IMR-90 (cell line): ENCODE measurements at regions not wholly inside any gene's neighbourhood (a gene's known extent, or its start where the extent isn't known, plus 50 kb on each side); places are given as distances from the start of the nearest gene placed in this dataset.

Experiments
- ATAC-seq: fragments of 200-7000 bp; cut with Tn5 transposase; 2 replicates; pipeline ENCODE4 v1.9.1; 2020; ENCODE audit warnings: low read depth, mild to moderate bottlenecking, moderate library complexity
- BruUV-seq: library from RNA; stranded (reverse); fragments of 400-500 nt; replicated peaks from 2 replicates; lab custom pipeline; 2021; lab: Mats Ljungman, UMichigan
- CTCF ChIA-PET: fragments of 300-600 bp; formaldehyde crosslinking; extraction: SDS; loops from one replicate; lab custom pipeline; 2021; ENCODE audit warnings: antibody characterized with exemption; lab: Yijun Ruan, JAX
- POLR2A ChIA-PET: fragments of 300-600 bp; sonication (Branson Sonifier 250); formaldehyde crosslinking; loops from one replicate; lab custom pipeline; 2022; ENCODE audit warnings: antibody characterized with exemption; ENCODE audit not compliant: unreplicated experiment; lab: Charles Lee
- DNase-seq: peaks from one replicate; pipeline ENCODE4 v3.0.0; 2013
- H2AFZ ChIP-seq: replicated peaks from 2 replicates; pipeline ENCODE3; 2013; ENCODE audit warnings: low read length, mild to moderate bottlenecking; ENCODE audit not compliant: poor library complexity
- H2AK5ac ChIP-seq: 2 replicates; pipeline ENCODE4 v1.6.1; 2013; ENCODE audit warnings: low read depth, low read length, inconsistent platforms
- H2AK9ac ChIP-seq: replicated peaks from 2 replicates; pipeline ENCODE3; 2013; ENCODE audit warnings: mild to moderate bottlenecking, low read depth, low read length, moderate library complexity; ENCODE audit not compliant: poor library complexity
- H2BK120ac ChIP-seq: 2 replicates; pipeline ENCODE4 v1.6.1; 2013; ENCODE audit warnings: low read depth, low read length, inconsistent platforms
- H2BK15ac ChIP-seq: 3 replicates; pipeline ENCODE4 v1.6.1; 2013; ENCODE audit warnings: low read depth, low read length, inconsistent platforms
- H2BK20ac ChIP-seq: 2 replicates; pipeline ENCODE4 v1.6.1; 2013; ENCODE audit warnings: low read depth, mild to moderate bottlenecking, inconsistent platforms, low read length, moderate library complexity
- H2BK5ac ChIP-seq: 2 replicates; pipeline ENCODE4 v1.6.1; 2013; ENCODE audit warnings: mild to moderate bottlenecking, low read depth, low read length, inconsistent platforms; ENCODE audit not compliant: poor library complexity, severe bottlenecking
- H3K14ac ChIP-seq: replicated peaks from 2 replicates; pipeline ENCODE4 v1.6.1; 2013; ENCODE audit warnings: low read depth, low read length, inconsistent platforms
- H3K18ac ChIP-seq: 2 replicates; pipeline ENCODE4 v1.6.1; 2013; ENCODE audit warnings: low read depth, low read length, control low read depth
- H3K23ac ChIP-seq: 2 replicates; pipeline ENCODE4 v1.6.1; 2013; ENCODE audit warnings: low read depth, low read length, inconsistent platforms
- H3K27ac ChIP-seq: 2 replicates; pipeline ENCODE4 v1.5.1; 2013; ENCODE audit warnings: mild to moderate bottlenecking, control low read depth, low read length; ENCODE audit not compliant: insufficient read depth
- H3K27me3 ChIP-seq: 2 replicates; pipeline ENCODE4 v1.6.1; 2013; ENCODE audit warnings: low read length; ENCODE audit not compliant: control insufficient read depth, insufficient read depth
- H3K36me3 ChIP-seq: 2 replicates; pipeline ENCODE4 v1.6.1; 2013; ENCODE audit warnings: low read length, mixed read lengths; ENCODE audit not compliant: control insufficient read depth, insufficient read depth
- H3K4ac ChIP-seq: 2 replicates; pipeline ENCODE4 v1.6.1; 2013; ENCODE audit warnings: low read depth, low read length, inconsistent platforms
- H3K4me1 ChIP-seq: 2 replicates; pipeline ENCODE4 v1.6.1; 2013; ENCODE audit warnings: low read length, mixed read lengths; ENCODE audit not compliant: control insufficient read depth, insufficient read depth
- H3K4me2 ChIP-seq: 2 replicates; pipeline ENCODE4 v1.6.1; 2013; ENCODE audit warnings: low read depth, mild to moderate bottlenecking, control low read depth, low read length, moderate library complexity
- H3K4me3 ChIP-seq: 2 replicates; pipeline ENCODE4 v1.5.1; 2013; ENCODE audit warnings: low read depth, mild to moderate bottlenecking, control low read depth, low read length, moderate library complexity; ENCODE audit not compliant: insufficient read depth
- H3K56ac ChIP-seq: 2 replicates; pipeline ENCODE4 v1.6.1; 2013; ENCODE audit warnings: low read length, inconsistent platforms; ENCODE audit not compliant: insufficient read depth; ENCODE audit errors: extremely low read depth
- H3K79me1 ChIP-seq, 2 experiments: 2 replicates each; pipeline ENCODE4 v1.6.1; 2013; ENCODE audit warnings: low read length in 2 of 2, inconsistent platforms in 1 of 2, low read depth in 1 of 2
- H3K9ac ChIP-seq: 2 replicates; pipeline ENCODE4 v1.6.1; 2013; ENCODE audit warnings: low read depth, low read length, control low read depth
- H3K9me1 ChIP-seq: 2 replicates; pipeline ENCODE4 v1.6.1; 2013; ENCODE audit warnings: low read length, inconsistent platforms; ENCODE audit not compliant: insufficient read depth
- H3K9me3 ChIP-seq: 2 replicates; pipeline ENCODE4 v1.6.1; 2013; ENCODE audit warnings: low read length; ENCODE audit not compliant: control insufficient read depth, insufficient read depth
- H4K20me1 ChIP-seq: 2 replicates; pipeline ENCODE4 v1.6.1; 2013; ENCODE audit warnings: low read length, inconsistent platforms; ENCODE audit not compliant: insufficient read depth
- H4K5ac ChIP-seq: 2 replicates; pipeline ENCODE4 v1.6.1; 2013; ENCODE audit warnings: mild to moderate bottlenecking, low read depth, low read length, control low read depth
- H4K8ac ChIP-seq, 2 experiments: 2 replicates each; pipeline ENCODE4 v1.6.1; 2013; ENCODE audit warnings: low read depth in 2 of 2, low read length in 2 of 2, control low read depth in 1 of 2, inconsistent platforms in 1 of 2
- H4K91ac ChIP-seq: 2 replicates; pipeline ENCODE4 v1.6.1; 2013; ENCODE audit warnings: low read depth, low read length, inconsistent platforms; ENCODE audit not compliant: insufficient read depth
- CTCF ChIP-seq: conservative IDR thresholded peaks from 2 replicates; pipeline ENCODE4 v1.5.1; 2012; ENCODE audit warnings: mild to moderate bottlenecking, low read depth, low read length, improper control_type of control experiment
- MAZ ChIP-seq: IDR thresholded peaks from 2 replicates; pipeline ENCODE4 v1.6.1; 2012; ENCODE audit warnings: low read depth, mild to moderate bottlenecking, low read length, improper control_type of control experiment, moderate library complexity, borderline replicate concordance
- RCOR1 ChIP-seq: IDR thresholded peaks from 2 replicates; pipeline ENCODE4 v1.6.1; 2012; ENCODE audit warnings: mild to moderate bottlenecking, low read length, improper control_type of control experiment; ENCODE audit not compliant: insufficient replicate concordance
- USF2 ChIP-seq: fragments of 150-350 bp; IDR thresholded peaks from 2 replicates; pipeline ENCODE4 v1.6.1; 2017; ENCODE audit warnings: mild to moderate bottlenecking, antibody characterized with exemption, low read length, low read depth
- WGBS, 2 experiments: methylation state at CpG; one replicate each; pipeline versions ENCODE4 v1.1.5 to v1.1.7; 2013; ENCODE audit warnings: missing lambda C conversion rate in 2 of 2; ENCODE audit not compliant: insufficient read length in 1 of 2; ENCODE audit errors: extremely low coverage in 2 of 2; 5-methylcytosine and 5-hydroxymethylcytosine counted together
- dilution Hi-C: fragments of 300-500 bp; cut with HindIII; formaldehyde crosslinking; loops from one replicate; pipeline ENCODE4 v1.14.3; 2018; ENCODE audit warnings: low sequenced_read_pairs; ENCODE audit not compliant: unreplicated experiment
- in situ Hi-C: fragments of 300-500 bp; cut with MboI; formaldehyde crosslinking; loops from 3 replicates; pipeline ENCODE4 v1.14.3; 2019; ENCODE audit warnings: low sequenced_read_pairs, inconsistent platforms, mixed read lengths
- intact Hi-C: fragments of 100-400 bp; cut with micrococcal nuclease; formaldehyde crosslinking; loops from 2 replicates; pipeline ENCODE4 v1.10.0; 2022

GRCh38 chr3:99342383-99342782 lies 296.0 kb upstream of the COL8A1 start:
- Histone ChIP-seq H2BK5ac (no peak overlapping the region), H3K79me1 (no peaks in the 10 kb centered on the region), H4K91ac (no peak overlapping the region), H3K4me2 (no peak overlapping the region), H3K4me3 (no peak overlapping the region), H4K5ac (no peak overlapping the region), H2AFZ (no peak overlapping the region), H4K8ac (no peak overlapping the region), H3K27ac (no peak overlapping the region), H3K9me3 (no peaks in the 10 kb centered on the region), H3K4ac (no peak overlapping the region), H3K23ac (no peak overlapping the region), H4K20me1 (no peaks in the 10 kb centered on the region), H3K14ac (no peak overlapping the region), H2BK20ac (no peak overlapping the region), H2AK9ac (no peak overlapping the region), H3K56ac (no peak overlapping the region), H3K4me1 (no peaks in the 10 kb centered on the region), H3K18ac (no peak overlapping the region), H2BK15ac (no peak overlapping the region), H2BK120ac (no peak overlapping the region), H3K9me1 (no peaks in the 10 kb centered on the region), H2AK5ac (no peak overlapping the region), H3K36me3 (no peaks in the 10 kb centered on the region), H3K27me3 (no peaks in the 10 kb centered on the region), H3K9ac (no peak overlapping the region)
- DNase-seq = no peak
- ChIA-PET POLR2A (no interaction called here), CTCF (interaction anchor here (0.7 kb wide), 1 partner anchor 8 kb away, joined by 3 read pairs; no protein-coding TSS in a partner anchor)
- no peak for TF ChIP-seq USF2
- TF ChIP-seq RCOR1 = no peak
- TF ChIP-seq CTCF = no peak
- TF ChIP-seq MAZ = no peak
- no TSS peak for BruUV-seq
- no peak for ATAC-seq
- WGBS, 2 experiments = no CpG with 5 or more reads among the region's 1 CpG
- dilution Hi-C loops = no loop called here
- in situ Hi-C loops = no loop called here
- intact Hi-C loops = no loop called here
